ENCODE measurements at regions not wholly inside any gene's neighbourhood (a gene's known extent, or its start where the extent isn't known, plus 50 kb on each side); places are given as distances from the start of the nearest gene placed in this dataset.

DNA sequence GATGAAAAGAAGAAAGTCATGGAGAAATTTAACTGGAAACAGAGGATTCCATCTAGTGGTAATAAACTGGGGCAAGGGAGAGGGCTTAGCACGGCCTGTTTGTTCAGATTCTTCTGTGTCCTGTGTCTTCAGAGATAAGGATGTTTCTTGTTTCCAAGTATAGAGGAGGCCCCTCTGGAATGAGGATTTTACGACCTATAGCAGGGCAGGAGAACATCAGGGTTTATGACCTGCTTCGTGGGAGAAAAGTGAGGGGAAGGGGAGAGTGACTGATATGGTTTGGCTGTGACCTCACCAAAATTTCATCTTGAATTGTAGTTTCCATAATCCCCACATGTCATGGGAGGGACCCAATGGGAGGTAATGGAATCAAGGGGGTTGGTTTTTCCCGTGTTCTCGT lies 93.0 kb upstream of the LDB2 start:
- DNase-seq = no peak

DNA sequence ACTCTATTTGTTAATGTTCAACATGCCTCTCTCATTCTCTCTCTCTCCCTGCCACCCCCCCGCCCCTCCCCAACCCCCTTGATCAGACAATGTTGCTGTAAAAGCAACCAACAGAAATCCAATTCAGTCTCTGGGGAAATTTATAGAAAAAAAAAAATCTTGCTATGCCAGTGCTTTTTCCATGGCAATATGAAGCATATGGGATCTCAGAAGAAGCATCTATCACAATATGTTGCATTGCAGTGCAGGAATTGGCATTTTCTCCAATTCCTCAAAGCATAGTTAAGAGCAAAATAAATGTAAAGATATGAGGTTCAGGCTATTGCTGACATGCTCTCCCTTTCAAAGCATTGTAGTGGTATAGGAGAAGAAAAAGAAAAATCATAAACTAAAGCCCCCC lies 90.9 kb upstream of the LDB2 start:
- DNase-seq = no peak

DNA sequence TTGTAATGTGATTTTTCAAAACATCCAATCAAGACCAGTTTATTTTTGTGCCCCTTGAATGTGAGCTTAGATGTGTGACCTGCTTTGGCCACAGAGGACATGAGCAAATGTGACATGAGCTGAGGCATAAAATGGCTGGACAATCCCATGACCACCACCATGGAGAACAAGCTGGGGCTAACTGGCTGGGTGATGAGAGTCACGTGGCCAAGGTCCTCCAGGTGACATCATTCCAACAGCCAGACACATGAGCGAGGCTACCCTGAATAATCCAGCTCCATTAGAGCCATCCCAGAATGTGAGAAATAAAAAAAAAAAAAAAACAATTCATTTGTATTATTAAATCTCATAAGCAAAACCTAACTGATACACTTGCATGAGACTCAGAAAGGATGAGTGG lies 90.4 kb upstream of the LDB2 start:
- no peak for DNase-seq

DNA sequence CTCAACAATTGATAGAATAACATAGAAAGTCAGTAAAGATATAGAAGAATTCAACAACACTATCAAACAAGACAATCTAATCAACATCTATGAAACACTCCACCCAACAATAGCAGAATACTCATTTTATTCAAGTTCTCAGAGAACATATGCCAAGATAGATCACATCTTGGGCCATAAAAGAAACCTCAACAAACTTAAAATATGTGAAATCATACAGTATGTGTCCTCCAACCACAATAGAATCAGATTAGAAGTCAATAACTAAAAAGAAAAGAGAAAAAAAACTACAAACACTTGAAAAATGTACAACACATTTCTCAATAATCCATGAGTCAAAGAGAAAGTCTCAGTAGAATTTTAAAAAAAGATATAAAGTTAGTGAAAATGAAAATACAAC lies 78.6 kb upstream of the LDB2 start:
- no peak for DNase-seq

DNA sequence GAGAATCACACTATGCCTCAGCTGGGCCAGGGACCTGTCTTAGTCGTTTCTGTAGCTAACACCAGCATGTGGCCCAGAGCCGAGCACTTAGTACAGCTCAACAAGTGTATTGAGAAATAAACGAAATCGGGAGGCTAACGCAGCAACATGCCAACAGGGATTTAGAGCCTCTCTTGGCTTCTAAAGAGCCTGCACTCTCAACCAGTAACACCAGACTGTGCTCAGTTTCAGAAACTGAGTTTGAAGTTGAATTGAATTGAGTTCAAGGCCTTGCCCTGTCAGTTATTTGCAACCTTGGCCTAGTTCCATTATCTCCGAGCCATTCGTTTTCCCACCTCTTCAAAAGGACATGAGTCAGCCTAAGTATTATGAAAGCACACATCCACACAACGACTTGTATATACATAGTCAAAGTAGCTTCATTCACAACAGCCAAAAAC lies 71.3 kb upstream of the LDB2 start:
- DNase-seq = no peak

DNA sequence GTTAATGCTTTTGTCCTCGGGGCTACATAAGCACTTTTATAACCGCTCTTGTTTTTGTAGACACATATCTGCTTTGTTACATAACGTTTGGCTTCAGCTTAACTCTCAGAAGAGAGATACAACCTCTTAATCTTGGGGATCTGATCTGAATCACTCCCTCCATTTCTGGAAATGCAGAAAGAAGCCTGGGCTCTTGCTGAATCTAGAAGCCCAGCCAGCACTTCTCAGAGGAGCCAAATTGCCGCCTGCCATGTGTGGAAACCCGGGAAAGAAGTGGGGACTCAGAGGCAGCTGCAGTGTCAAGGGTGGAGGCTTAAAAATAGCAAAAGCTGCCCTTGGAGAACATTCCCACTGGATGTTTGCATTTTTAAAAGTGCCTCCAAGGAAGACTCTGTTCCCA lies 69.3 kb upstream of the LDB2 start:
- DNase-seq = no peak

DNA sequence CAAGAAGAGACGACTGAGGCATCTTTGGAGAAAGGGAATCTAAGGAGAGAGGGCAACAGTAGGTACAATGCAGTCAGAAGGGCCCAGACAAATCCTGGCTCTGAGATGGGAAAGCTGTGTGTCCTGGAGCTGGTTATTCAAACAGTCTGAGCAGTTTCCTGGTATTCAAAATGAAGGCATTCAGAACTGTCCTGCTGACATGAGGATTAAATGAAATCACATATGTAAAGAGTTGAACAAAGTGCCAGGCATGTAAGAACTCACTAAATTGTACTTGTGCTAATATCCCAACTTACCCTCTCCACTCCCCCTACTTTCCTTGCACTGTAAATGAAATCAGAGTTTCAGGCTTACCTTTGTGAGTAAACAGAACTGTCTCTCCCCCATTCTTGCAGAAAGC lies 60.9 kb upstream of the LDB2 start:
- no peak for DNase-seq

DNA sequence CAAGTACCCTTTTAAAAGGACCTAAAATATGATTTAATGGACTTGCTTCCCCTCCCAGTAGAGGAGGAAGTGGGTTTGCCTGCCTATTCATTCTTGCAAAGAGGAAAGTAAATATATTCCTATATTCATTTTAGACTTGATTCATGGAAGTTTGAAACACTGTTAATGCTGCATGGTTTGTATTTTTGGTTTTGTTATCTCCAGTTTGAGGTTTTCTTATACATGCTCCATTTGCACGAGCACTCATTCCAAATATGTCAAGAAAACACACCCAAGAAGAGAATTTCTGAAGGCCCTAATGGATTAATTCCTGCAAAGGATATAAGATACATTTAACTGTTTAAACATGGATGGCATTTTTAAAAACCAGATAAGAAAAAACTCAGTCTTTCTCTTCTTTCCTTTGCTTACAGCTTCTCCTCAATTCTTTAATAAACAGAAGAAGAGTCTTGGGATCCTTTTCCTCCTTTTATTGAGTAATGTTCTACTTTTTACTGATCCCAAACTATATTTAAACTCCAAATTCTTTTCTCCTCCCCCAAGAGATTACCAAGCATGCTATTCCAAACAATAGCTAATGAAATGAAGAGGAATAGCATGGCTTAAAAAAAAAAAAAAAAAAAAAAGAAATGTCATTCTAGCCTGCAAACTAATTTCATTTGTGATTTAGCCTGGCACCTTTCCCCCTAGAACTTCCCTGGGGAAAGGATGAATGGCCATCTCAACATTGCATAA lies 54.6 kb upstream of the LDB2 start:
- no peak for DNase-seq

DNA sequence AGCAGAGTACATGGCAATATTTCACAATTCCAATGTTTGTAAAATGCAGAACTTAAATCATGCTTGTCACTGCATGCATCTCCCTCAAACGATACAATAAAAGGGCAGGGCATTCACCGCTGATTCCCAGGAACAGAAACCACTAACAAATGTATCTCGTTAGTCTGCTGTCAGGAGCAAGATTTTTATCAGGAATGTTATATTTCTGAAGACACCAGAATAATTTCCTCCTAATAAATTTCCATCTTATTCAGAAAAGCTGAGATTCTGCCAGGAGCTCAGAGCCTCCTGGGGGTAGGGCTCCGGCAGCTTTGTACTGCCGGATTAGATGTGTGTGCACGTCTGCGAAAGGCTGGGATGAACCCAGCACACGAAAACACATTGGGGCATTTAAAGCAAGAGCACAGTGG lies 54.0 kb upstream of the LDB2 start:
- DNase-seq = no peak

Data from hematopoietic multipotent progenitor cell treated with erythropoietin and hydrocortisone succinate and interleukin-3 and kit ligand, for 8 days (in vitro differentiated cells).